Activated CD4-positive, alpha-beta T cell treated with anti-CD3 and anti-CD28 coated beads, Interleukin-2, amount 10 ng/mL, durations not matched to agents 24 days and 14 days (primary cell): ENCODE measurements at regions not wholly inside any gene's neighbourhood (a gene's known extent, or its start where the extent isn't known, plus 50 kb on each side); places are given as distances from the start of the nearest gene placed in this dataset.

Experiments used
- DNase-seq: peaks from one replicate; pipeline ENCODE4 v3.0.0; 2022
- H3K27ac Mint-ChIP-seq: one replicate; pipeline ENCODE4 v1.8.0; 2022; ENCODE audit warnings: mild to moderate bottlenecking, mixed read lengths
- H3K27me3 Mint-ChIP-seq: one replicate; pipeline ENCODE4 v1.8.0; 2022; ENCODE audit warnings: mixed read lengths
- H3K36me3 Mint-ChIP-seq: one replicate; pipeline ENCODE4 v1.8.0; 2022; ENCODE audit warnings: low read depth, mild to moderate bottlenecking, mixed read lengths
- H3K4me1 Mint-ChIP-seq: one replicate; pipeline ENCODE4 v1.8.0; 2021; ENCODE audit warnings: mixed read lengths
- H3K4me3 Mint-ChIP-seq: one replicate; pipeline ENCODE4 v1.8.0; 2022; ENCODE audit warnings: mild to moderate bottlenecking, moderate library complexity, mixed read lengths
- H3K9me3 Mint-ChIP-seq: one replicate; pipeline ENCODE4 v1.8.0; 2021; ENCODE audit warnings: mixed read lengths
- intact Hi-C: fragments of 100-400 bp; cut with micrococcal nuclease; formaldehyde crosslinking; loops from one replicate; pipeline ENCODE4 v1.15.1; 2023

DNA sequence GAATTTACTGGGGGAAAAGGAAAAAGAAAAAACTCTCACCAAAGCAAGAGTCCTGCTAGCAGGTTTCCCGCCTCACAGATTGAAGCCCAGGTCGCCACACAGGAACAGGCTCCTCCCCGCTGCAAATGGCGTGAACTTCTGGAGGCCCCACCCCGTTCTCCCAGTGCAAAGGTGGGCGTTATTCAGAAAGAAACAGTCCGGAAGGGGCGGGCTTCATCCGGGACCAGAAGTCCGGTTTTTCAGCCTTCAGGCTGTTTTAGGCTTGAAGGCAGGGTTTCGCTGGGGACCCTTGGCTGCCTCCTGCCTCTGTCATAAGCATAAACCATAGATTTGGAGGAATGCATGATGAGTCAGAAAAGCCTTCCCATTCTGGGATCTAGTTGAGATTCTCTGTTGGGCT, 148.3 kb upstream of the POU2AF2 start:
- Mint-ChIP-seq H3K9me3 (no peaks in the 10 kb centered on the region), H3K27ac (no peak overlapping the region), H3K27me3 (peaks cover 7% of the 10 kb centered on the region), H3K4me3 (no peak overlapping the region), H3K36me3 (no peaks in the 10 kb centered on the region), H3K4me1 (no peaks in the 10 kb centered on the region)
- DNase-seq = no peak
- intact Hi-C loops = no loop called here

DNA sequence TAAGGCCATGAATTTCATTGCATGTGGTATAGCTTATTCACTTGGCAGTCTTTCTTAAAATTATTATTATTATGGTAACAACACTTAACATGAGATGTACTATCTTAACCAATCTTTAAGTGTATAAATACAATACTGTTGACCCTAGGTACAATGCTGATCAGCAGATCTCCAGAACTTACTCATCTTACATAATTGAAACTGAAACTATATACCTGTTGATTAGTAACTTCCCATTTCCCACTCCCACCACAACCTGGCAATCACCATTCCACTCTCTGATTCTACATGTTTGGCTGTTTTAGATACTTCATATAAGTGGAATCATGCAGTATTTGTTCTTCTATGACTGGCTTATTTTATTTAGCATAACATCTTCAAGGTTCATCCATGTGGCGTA, 150.2 kb upstream of the POU2AF2 start:
- no peaks in the 10 kb centered on the region for H3K4me1 Mint-ChIP-seq

DNA sequence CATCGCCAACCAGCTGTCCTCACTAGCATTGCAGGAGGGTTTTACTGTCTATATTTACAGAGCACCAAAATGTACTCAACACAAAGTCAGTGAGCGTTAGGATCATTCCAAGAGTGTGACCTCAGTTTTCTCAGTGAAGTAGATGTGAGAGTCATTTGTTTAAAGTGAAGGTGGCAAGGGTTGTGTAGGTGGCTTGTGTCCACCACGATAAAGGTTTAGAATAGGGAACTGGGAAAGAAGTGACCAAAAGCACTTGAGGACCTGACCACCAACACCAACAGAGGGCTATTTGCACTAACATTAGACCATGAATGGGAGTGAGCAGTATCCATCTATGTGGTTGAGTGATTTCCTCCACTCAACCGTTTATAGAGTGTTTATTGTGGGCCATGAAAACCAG, 152.5 kb upstream of the POU2AF2 start:
- no peak for DNase-seq
- intact Hi-C loops = no loop called here
- H3K4me3 Mint-ChIP-seq = no peak overlapping the region

More for the DNA sequence above, 150.2 kb upstream of the POU2AF2 start:
- DNase-seq = no peak
- Mint-ChIP-seq H3K27ac (no peak overlapping the region), H3K4me3 (no peak overlapping the region), H3K9me3 (no peaks in the 10 kb centered on the region), H3K36me3 (no peaks in the 10 kb centered on the region), H3K27me3 (peaks cover 4% of the 10 kb centered on the region)
- intact Hi-C loops = no loop called here

DNA sequence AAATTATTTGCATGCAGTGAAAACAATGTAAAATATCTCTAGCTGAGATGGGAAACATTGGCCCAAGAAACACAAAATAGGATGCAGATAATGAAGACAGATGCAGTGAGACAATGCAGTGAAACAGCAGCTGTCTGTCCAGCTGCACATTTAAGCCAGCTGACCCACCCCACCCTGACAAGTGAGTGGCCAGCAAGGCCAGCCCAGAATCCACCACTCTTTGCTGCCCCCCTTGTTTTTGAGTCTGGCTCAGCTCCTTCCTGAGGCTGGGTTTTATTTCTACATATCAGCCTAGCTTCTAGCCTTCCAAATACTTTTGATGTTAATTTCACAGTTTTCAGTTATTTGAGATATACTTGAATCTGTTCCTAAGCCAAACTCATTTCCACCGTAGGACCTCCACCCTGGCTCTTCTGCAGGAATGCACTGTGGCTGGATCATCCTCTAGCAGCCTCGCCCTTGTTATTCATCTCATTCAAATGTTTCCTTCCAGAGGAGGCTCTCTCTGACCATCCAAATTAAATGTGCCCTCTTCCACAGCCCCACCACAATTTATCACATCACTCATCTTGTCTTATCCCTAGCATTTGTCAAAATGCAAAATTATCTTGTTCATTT, 154.1 kb upstream of the POU2AF2 start:
- intact Hi-C loops = no loop called here
- Mint-ChIP-seq H3K4me1 (no peaks in the 10 kb centered on the region), H3K36me3 (no peaks in the 10 kb centered on the region), H3K27me3 (peaks cover 15% of the 10 kb centered on the region), H3K27ac (no peak overlapping the region), H3K4me3 (no peak overlapping the region), H3K9me3 (no peaks in the 10 kb centered on the region)
- no peak for DNase-seq

More for the DNA sequence above, 152.5 kb upstream of the POU2AF2 start:
- H3K27me3 Mint-ChIP-seq = peaks cover 15% of the 10 kb centered on the region
- H3K36me3 Mint-ChIP-seq = no peaks in the 10 kb centered on the region
- H3K27ac Mint-ChIP-seq = no peak overlapping the region
- H3K9me3 Mint-ChIP-seq = no peaks in the 10 kb centered on the region
- H3K4me1 Mint-ChIP-seq = no peaks in the 10 kb centered on the region

DNA sequence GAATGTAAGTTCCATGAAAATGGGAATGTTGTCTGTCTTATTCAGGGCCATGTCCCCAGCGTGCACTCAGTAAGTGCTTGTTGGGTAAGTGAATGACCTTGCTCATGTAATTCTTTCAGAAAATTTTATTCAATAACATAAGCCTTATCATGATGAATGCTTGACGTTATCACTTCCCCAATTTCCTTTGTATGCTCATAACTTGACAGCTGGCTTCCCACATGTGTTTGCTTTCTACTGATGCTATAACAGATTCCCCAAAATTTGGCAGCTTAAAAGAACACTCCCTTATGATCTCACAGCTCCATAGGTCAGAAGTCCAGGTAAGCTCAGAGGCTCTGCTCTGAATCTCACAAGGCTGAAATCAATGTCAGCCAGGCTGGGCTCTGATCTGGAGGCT, 155.8 kb upstream of the POU2AF2 start:
- no peak for DNase-seq
- H3K36me3 Mint-ChIP-seq = no peaks in the 10 kb centered on the region
- H3K4me3 Mint-ChIP-seq = no peak overlapping the region
- intact Hi-C loops = no loop called here
- H3K9me3 Mint-ChIP-seq = no peaks in the 10 kb centered on the region
- H3K4me1 Mint-ChIP-seq = no peaks in the 10 kb centered on the region
- peaks cover 17% of the 10 kb centered on the region for H3K27me3 Mint-ChIP-seq
- no peak overlapping the region for H3K27ac Mint-ChIP-seq

DNA sequence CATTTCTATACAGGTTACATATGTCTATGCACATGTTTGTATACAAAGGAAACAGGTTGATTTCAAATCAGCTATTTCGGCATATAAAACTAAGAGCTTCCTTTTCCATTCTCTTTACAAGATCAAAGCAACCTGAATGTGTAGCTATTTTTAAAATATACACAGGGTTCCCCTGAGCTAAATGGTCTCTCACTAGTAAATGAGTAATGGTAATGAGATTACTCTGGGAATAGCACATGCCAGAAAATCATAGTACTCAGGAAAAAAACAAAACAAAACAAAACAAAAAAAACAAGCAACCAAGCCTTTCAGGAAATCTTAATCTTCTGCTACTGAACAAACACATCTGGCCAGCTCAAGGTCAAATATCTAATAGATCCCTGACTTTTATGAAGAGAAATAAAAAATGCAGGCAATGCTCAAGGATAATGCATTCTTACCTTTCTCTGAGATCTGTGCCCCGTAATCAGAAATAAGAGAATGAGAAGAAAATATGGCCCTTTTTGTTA, 156.6 kb upstream of the POU2AF2 start:
- Mint-ChIP-seq H3K4me3 (no peak overlapping the region), H3K36me3 (no peaks in the 10 kb centered on the region)
- intact Hi-C loops = no loop called here

DNA sequence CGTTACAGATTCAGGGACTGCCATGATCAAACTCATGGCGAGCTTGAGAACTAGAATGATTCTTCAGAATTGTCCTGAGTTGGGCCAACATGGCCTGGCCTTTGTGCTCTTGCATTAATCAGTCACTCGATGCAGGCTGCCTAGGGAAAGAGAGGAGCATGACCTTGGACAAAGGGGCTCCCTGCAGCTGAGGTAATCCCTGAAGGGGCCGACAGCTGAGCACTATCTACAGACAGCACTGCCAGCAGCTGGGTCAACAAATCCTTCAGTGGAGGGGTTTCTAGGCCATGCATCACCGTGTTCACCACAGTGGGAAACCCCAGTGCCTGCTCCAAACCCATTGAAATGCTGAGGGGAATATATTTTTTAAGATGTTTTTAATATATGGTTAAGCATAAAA, 159.5 kb upstream of the POU2AF2 start:
- Mint-ChIP-seq H3K27ac (no peak overlapping the region), H3K4me3 (no peak overlapping the region), H3K36me3 (no peaks in the 10 kb centered on the region), H3K9me3 (no peaks in the 10 kb centered on the region), H3K27me3 (peaks cover 13% of the 10 kb centered on the region), H3K4me1 (no peaks in the 10 kb centered on the region)
- intact Hi-C loops = no loop called here
- DNase-seq = no peak

More for the DNA sequence above, 156.6 kb upstream of the POU2AF2 start:
- H3K27me3 Mint-ChIP-seq = peaks cover 17% of the 10 kb centered on the region
- DNase-seq = no peak
- H3K27ac Mint-ChIP-seq = no peak overlapping the region
- H3K4me1 Mint-ChIP-seq = no peaks in the 10 kb centered on the region
- H3K9me3 Mint-ChIP-seq = no peaks in the 10 kb centered on the region

DNA sequence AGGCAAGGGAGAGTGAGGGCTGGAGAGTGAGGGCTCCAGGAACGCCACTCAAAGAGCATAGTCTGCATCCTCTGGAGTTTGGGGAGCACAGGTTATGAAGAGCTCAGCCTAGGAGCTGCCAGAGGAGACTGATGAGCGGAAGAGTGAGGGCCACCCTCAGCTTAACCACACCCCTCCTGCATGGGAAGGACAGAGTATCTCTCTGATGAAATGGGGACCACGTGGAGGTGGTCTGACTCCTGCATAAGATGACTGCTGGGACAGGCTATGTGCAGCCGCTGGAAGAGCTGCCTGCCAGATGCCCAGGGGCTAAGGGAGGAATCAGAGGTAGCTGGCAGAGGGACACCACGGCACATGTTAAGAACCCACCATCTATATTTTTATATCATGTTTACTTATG, 162.9 kb upstream of the POU2AF2 start:
- no peaks in the 10 kb centered on the region for H3K4me1 Mint-ChIP-seq
- H3K27ac Mint-ChIP-seq = no peak overlapping the region
- no peaks in the 10 kb centered on the region for H3K9me3 Mint-ChIP-seq
- intact Hi-C loops = no loop called here
- H3K4me3 Mint-ChIP-seq = no peak overlapping the region
- peaks cover 1% of the 10 kb centered on the region for H3K27me3 Mint-ChIP-seq
- no peak for DNase-seq
- no peaks in the 10 kb centered on the region for H3K36me3 Mint-ChIP-seq

DNA sequence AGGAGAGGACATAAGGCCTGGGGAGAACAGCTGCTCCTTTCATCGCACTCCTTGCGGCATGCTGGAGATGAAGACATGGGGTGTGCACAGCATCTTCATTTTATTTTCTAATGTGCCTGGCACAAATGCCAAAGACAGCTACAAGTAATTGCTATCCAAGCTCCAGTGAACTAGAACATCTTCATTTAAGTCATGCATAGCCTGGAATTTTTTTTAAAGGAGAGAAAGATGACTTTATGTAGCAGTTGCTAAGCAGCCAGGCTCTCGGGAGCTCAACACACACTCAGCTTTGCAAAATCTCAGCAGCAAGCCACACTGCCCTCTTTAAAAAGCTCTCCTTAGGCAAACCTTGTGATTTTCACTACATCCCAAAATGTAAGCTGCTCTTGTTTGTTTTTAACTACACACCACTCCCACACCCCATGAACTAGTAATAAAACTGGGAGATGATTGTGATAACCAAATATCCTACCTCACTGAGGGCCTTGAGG, 164.5 kb upstream of the POU2AF2 start:
- no peaks in the 10 kb centered on the region for H3K36me3 Mint-ChIP-seq
- H3K4me3 Mint-ChIP-seq = no peak overlapping the region
- intact Hi-C loops = no loop called here
- no peaks in the 10 kb centered on the region for H3K9me3 Mint-ChIP-seq
- H3K27ac Mint-ChIP-seq = no peak overlapping the region
- DNase-seq = no peak
- H3K4me1 Mint-ChIP-seq = no peaks in the 10 kb centered on the region
- H3K27me3 Mint-ChIP-seq = peaks cover 1% of the 10 kb centered on the region

DNA sequence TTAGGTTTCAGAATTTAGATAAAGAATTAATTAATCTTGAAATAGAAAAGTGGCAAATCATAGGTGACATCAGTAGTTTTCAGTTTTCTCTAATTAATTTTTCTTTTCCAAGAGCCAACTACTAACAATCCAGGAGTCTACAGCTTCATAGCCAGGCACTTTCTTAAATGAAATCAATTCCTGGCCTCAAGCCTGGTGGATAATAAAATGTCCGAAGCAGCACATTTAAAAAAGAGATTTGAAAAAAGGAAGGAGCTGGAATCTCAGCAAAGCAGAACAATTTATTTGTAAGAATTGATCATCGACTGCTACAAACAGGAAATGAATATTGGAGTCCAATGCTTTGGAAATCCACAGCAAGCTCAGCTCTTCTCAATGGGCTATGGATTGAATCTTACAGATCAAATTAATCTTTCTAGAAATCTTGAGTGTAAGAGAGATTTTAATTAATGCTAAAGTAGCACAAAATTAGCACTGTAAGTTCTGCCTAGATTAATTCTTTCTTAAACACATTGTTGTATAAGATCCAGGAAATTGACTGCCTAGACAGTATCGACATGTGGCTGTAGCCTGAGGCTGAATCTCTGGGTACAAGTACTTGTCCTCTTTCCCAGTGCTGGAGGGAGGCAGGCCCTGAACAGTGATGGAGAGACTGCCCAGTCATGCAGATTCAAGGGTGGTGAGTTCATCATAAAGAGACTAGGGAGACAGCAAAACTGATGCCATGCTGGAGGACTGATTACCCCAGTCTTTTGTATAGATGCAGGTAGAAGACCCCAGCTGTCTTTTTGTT, 167.8 kb upstream of the POU2AF2 start:
- Mint-ChIP-seq H3K36me3 (no peaks in the 10 kb centered on the region), H3K27me3 (no peaks in the 10 kb centered on the region), H3K9me3 (no peaks in the 10 kb centered on the region), H3K4me1 (no peaks in the 10 kb centered on the region), H3K4me3 (no peak overlapping the region), H3K27ac (no peak overlapping the region)
- intact Hi-C loops = no loop called here
- no peak for DNase-seq

DNA sequence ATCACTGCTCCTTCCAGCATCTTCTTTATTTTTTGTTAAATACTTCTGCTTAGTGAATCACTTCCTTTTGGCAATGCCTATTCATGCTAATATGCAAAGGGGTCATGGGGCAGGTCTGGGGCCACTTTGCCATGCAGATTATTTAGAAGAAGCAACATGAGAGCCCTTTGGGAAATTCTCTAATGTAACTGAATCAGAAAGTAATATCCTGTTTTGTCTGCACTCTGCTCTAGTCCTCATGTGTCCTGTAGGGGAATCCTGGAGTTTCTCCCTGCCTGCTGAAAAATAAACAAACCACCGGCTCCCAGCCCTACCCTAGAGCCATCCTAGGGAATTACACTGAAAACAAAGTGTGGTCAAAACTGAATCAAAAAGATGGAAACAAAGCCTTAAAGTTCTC, 176.5 kb upstream of the POU2AF2 start:
- no peak overlapping the region for H3K4me3 Mint-ChIP-seq
- H3K36me3 Mint-ChIP-seq = no peaks in the 10 kb centered on the region
- H3K27ac Mint-ChIP-seq = no peak overlapping the region
- no peaks in the 10 kb centered on the region for H3K27me3 Mint-ChIP-seq
- intact Hi-C loops = no loop called here
- no peak for DNase-seq
- peaks cover 3% of the 10 kb centered on the region for H3K9me3 Mint-ChIP-seq
- no peaks in the 10 kb centered on the region for H3K4me1 Mint-ChIP-seq

DNA sequence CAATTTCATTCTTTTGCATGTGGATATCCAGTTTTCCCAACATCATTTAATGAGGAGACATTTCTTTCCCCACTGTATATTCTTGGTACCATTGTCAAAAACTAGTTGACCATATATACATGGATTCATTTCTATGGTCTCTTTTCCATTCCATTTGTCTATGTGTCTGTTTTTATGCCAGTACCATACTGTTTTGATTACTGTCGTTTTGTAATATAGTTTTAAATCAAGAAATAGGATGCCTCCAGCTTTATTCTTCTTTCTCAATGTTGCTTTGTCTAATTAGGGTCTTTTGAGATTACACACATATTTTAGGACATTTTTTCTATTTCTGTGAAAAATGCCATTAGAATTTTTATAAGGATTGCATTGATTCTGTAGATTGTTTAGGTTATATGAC, 177.5 kb upstream of the POU2AF2 start:
- Mint-ChIP-seq H3K4me1 (no peaks in the 10 kb centered on the region), H3K4me3 (no peak overlapping the region), H3K27ac (no peak overlapping the region), H3K36me3 (no peaks in the 10 kb centered on the region), H3K27me3 (no peaks in the 10 kb centered on the region), H3K9me3 (peaks cover 3% of the 10 kb centered on the region)
- DNase-seq = no peak
- intact Hi-C loops = no loop called here

DNA sequence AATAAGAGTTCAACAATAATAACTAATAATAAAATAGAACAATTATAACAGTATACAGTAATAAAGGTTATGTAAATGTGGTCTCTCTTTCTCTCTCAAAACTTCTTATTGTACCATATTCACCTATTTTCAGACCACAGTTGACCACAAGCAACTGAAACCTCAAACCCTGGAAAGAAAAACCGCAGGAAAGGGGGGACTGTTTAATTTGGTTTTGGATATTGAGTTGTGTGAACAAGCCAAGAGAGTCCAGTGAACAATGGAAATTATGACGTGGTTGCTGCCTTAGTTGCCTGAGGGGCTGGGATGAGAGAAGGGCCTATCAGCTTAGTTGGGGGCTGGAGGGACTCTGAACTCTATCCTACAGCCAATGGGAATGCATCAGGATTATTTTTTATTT, 178.7 kb upstream of the POU2AF2 start:
- DNase-seq = no peak
- Mint-ChIP-seq H3K27me3 (no peaks in the 10 kb centered on the region), H3K9me3 (peaks cover 3% of the 10 kb centered on the region), H3K4me1 (no peaks in the 10 kb centered on the region), H3K27ac (no peak overlapping the region), H3K4me3 (no peak overlapping the region), H3K36me3 (no peaks in the 10 kb centered on the region)
- intact Hi-C loops = no loop called here

DNA sequence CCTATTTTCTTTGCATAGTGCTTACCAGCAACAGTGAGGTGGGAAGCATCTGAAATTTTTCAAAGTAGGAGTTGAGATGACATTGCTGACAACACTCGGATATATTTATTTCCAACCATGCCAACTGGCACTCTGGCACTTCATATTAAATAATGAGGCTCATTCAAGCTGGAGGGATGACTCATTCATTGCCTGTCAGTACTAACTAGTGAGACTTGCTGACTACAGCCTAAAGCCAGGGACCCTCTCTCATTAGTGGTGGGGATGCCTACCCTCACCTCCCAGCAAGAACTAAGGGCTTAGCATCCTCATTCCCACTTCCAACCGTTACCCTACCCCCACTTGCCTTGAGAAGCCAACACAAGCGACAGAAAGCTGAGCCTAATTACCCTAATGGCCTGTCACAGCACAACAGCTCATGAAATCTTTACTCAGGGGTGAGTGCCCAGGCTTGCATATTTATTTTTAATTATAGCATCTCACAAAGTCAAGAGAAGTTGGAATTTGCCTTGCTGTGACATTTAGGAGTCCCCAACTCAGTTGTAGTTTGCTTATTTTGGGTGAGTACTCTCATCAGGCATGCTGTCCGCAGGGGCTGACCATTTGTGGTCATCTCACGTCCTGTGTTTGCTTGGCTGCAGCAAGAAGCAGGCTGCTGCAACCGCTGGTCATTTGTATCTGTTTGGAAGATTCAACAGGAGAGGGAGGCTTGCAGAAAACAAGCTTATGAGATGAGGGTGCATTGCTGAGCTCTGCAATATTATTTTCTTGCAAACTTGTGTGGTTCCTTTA, 181.6 kb upstream of the POU2AF2 start:
- Mint-ChIP-seq H3K9me3 (peaks cover 3% of the 10 kb centered on the region), H3K36me3 (no peaks in the 10 kb centered on the region), H3K4me3 (no peak overlapping the region), H3K27ac (no peak overlapping the region), H3K27me3 (no peaks in the 10 kb centered on the region), H3K4me1 (no peaks in the 10 kb centered on the region)
- intact Hi-C loops = no loop called here
- no peak for DNase-seq
